GM19455 (cell line): ENCODE measurements at regions not wholly inside any gene's neighbourhood (a gene's known extent, or its start where the extent isn't known, plus 50 kb on each side); places are given as distances from the start of the nearest gene placed in this dataset.
"Not testable (repeated sequence)": the region's sequence is repeated elsewhere in the genome, so short reads cannot be mapped to it uniquely, and the experiment has no call there.

Source experiments
- ATAC-seq: cut with Tn5 transposase; IDR thresholded peaks from one replicate; pipeline ENCODE4 v1.9.1; 2021; ENCODE audit not compliant: unreplicated experiment

DNA sequence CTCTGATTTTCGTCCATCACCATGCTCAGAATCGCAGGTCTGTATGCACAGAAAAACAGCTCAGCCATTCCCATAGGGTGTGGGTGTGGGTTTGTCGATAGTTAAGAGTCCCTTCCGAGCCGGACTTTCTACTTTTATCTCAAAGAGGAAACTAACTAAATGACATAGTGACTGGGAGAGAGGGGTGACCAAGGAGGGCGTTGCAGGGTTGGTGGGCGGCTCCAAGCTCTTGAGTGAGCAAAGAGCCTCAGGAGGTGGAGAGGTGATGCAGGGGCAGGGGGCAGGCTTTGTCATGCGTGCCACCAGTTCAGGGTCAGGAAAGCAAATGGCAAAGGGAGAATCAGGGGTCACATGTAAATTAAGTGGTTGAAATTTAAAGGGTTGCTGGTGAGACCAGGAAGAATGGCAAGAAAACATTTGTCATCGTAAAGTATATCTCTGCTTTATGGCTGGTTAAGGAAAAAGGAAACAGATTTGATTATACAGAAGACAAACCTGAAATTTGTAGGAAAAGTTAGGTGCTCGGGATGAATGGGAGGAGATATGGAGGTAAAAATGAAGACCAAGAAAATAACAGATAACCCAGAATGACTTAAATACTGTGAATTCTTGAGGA lies 249.0 kb downstream of the SETD4 start:
- no peak for ATAC-seq

DNA sequence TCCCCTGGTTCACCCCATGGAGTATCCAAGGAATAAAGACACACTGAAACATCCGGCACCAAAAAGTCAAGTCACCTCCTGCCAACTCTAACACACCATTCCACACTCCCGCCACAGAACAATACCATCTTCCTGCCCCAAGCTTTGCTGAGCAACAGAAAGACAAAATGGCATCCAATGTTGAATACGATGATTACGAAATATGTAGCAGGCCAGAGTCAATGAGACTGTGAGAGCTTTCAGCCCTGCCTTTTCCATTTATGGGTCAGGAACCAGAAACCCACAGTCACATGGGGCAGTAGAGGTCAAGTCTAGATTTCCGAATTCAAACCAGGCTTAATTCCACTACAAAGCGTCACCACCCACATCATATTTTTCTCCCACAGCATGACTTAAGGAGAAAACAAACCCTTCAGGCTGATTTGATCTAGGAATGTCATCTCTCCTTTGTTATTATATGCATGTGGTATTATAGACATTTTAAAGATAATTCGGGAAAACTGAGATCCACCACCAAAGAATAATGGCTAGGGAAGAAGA lies 249.8 kb downstream of the SETD4 start:
- no peak for ATAC-seq

DNA sequence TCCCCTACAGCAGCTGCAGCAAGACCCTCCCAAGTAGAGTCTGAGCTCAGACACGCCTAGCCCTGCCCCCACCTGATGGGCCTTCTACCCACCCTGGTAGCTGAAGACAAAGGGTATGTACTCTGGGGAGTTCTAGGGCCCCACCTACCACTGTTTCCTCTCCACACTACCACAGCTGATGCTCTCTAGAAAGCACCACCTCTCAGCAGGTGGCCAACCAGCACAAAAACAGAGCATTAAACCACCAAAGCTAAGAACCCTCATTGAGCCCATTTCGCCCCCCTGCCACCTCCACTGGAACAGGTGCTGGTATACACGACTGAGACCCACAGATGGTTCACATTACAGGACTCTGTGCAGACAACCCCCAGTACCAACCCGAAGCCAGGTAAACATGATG lies 258.9 kb downstream of the SETD4 start:
- ATAC-seq: no peak

DNA sequence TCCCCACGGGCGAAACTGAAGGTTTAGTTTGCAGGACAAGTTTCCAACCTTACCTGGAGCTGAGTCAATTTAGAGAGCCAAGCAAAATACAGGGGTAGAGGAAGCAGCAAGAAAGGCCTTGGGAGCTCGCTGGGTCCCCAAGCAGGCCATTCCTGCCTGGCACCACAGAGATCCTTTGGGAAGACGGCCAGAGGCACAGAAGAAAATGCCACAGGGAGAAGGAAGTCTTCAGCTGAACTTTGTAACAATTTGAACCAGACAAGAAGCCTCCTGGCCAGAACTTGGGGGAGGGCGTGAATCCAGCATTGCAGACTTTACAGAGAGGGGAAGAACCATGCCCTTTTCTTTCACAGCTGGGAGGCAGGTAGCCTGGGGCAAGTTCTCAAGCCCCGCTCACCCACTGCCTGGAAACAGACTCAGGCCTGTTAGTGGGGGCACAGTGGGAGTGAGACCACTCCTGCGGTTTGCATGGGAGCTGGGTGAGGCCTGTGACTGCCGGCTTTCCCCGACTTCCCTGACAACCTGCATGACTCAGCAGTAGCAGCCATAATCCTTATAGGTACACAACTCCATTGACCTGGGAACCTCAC lies 259.4 kb downstream of the SETD4 start:
- not testable (repeated sequence) for ATAC-seq

GRCh38 chr21:35796844-35797243 lies 263.5 kb downstream of the SETD4 start:
- no peak for ATAC-seq

DNA sequence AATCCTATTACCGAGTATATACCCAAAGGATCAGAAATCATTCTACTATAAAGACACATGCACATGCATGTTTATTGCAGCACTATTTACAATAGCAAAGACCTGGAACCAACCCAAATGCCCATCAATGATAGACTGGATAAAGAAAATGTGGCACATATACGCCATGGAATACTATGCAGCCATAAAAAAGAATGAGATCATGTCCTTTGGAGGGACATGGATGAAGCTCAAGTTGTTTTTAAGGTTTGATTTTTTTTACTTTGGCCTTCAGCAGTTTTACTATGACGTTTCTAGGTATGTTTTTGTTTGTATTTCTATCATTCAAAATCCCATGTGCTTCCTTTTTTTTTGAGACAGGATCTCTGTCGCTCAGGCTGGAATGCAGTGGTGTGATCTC lies 265.8 kb downstream of the SETD4 start:
- ATAC-seq: not testable (repeated sequence)

DNA sequence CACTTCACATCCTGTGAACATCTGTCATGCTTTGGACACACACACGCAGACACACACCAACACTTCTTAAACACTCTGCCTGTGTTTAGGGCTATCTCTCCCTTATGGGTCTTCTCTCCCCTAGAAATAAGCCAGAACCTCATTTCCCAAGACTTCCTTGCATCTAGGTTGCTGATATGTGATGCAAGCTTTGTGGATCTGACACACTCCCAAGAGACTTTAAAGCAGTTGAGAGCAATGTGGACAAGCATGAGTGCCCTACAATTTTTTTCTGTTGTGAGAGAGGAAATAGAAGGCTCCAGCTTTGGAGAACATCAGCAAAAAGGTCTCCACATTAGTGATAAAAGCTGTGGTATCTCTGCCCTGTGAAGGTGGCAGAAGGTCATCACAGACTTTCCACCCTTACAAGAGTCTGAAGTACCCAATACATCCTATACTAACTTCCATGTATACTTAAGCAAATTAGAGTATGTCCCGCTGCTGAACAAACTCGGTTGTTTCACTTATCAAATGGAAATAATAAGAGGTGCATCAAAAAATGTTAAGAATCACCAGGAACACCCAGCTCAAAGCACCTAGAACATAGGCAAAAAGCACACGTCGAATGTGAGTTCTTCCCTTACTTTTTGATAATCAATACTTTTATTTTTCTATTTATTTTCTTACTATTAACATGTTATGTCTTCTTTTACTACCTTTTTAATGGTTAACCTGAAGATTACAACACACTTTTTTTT lies 267.6 kb downstream of the SETD4 start:
- no peak for ATAC-seq

DNA sequence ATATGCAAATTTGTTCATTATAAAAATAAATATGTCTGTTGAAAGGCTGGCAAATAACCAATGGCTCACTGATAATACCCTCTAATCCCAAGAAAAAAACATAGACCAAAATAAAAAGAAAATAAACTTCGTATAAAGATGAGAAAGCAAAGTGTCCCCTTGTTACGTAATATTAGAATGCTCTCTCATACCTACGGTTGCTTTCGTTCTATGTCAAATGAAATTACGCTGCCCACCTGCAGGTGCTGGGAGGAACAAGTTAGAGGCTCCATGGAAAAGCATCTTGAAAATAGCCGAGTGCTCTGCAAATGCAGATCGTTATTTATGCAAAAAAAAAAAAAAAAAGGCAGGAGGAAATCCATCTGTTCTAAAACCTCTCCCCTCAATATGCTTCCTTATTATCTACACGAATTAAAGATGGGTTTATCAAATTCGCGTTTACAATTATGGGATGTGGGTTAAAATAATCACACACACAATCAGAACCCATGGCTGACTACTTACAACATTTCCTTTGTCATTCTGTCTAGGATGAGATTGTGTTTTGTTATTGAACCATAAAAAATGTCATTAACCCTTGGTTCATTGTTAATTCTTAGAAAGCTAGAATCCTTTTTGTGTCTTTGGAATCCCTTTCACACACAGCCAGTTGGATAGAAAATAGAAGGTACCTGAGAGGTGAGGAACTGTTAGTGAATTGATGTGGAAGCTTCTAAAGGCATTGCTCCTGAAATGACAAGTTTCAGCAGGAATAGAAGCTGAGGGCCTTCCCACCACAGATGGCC lies 268.6 kb downstream of the SETD4 start:
- ATAC-seq: no peak

GRCh38 chr21:35783721-35784120 lies 276.6 kb downstream of the SETD4 start:
- ATAC-seq: no peak

- no peak for ATAC-seq
These were observed 277.7 kb downstream of the SETD4 start for GRCh38 chr21:35782667-35783066.

- no peak for ATAC-seq
These were observed 279.3 kb downstream of the SETD4 start for GRCh38 chr21:35780983-35781382.

DNA sequence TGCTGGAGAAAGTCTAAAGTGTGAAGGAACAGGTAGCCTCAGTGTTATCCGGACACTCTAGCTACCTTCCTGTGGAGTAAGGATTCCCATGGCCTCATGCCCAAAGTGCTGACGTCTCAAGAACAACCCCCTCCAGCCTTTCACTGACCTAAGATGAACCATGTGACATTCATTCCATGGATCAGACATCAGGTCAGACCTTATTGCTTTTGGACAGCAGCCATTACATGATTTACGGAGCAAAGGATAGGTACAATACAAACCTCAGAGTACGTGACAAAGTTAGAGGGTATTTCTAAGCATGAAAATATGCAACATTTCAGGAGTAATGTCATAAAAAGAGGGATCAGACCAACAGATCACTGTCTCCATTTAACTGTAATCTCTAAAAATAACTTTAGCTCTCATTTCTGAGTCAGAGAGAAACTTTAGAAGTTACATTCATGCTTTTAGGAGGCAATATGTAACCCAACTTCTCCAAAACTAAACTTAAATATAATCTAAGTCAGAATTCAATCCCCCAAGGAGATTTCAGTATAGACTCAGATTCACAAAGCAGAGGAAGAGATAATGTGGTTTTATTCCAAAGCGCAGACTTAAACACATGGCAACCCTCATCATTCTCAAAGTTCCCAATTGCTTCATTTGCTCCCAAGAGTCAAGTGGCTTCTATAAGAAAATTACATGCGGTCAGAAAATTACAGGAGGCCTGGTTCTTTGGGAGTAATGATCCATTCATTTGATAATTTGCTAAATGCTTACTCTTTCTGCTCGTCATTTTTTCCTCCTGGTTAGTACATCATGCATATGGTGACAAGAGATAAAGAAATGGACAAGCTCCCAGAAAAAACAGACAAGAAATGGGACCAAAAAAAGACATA lies 280.4 kb downstream of the SETD4 start:
- ATAC-seq: no peak

- ATAC-seq: no peak
These were observed 281.2 kb downstream of the SETD4 start for GRCh38 chr21:35779167-35779566.

- no peak for ATAC-seq
These were observed 283.2 kb downstream of the SETD4 start for GRCh38 chr21:35777081-35777480.

DNA sequence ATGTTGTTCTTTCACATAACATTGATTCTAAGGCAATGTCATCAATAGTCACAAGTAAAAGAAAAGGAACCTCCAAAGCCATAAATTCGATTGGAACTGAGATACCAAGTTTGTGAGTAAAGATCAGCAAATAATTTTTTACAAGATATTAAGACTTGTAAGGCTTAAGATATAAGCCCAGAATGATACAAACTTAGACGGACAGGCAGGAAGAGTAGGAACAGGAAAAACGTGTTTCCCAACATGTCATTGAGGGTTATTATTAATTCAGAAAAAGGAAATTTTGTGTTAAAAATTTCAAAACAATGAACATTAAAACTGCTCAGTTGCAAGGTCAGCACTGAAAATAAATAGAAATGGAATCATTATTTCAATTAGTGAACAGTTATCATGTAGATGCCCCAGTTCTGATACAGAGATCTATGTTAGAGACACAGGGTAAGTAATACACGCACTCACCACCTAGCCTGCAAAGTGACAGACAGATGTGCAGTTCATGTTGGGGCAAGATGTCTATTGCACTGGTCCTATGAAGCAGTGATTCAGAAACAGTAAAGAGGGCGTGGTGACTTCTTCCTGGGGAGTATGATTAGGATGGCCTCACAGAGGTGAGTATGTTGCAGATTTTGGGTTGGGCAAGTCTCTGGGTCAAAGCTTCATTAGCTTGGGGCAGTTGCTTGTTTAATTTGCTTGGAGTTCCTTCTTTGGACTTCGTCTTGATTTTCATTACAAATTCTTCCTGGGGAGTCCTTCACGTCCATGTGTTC lies 284.4 kb downstream of the SETD4 start:
- ATAC-seq: no peak

DNA sequence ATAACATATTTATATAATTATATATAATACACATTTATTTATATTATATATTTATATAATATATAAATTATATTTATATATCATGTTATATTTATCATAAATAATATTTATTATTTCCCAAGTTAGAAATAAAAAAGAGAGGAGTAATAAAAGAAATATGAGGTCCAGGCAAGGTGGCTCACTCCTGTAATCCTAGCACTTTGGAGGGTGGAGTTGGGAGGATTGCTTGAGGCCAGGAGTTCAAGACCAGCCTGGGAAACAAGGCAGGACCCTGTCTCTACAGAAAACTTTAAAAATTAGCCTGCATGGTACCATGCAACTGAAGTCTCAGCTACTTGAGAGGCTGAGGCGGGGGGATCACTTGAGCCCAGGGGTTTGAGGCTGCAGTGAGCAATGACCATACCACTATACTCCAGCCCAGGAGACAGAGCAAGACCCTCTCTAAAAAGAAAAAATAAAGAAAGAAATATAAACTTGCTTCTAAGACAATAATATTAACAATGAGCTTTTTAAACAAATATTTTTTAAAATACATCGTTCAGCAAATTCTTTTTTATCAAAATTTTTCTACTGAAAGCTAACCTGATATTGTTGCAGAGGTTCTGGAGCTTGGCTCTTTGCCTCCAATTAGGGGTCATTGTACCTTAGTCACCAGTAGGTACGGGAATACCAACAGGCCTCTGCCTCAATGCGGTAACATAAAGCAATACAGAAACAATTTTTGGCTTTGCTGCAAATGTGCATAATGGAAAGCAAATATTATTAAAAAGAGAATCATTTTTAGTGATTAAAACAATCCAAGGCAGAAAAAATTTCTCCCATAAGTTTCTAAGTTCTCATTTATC lies 290.0 kb downstream of the SETD4 start:
- ATAC-seq: no peak

GRCh38 chr21:35768187-35768586 lies 292.1 kb downstream of the SETD4 start:
- no peak for ATAC-seq

- ATAC-seq: no peak
These were observed 295.7 kb downstream of the SETD4 start for GRCh38 chr21:35764586-35764985.

GRCh38 chr21:35764077-35764476 lies 296.2 kb downstream of the SETD4 start:
- no peak for ATAC-seq
